ENCODE measurements at regions not wholly inside any gene's neighbourhood (a gene's known extent, or its start where the extent isn't known, plus 50 kb on each side); places are given as distances from the start of the nearest gene placed in this dataset.

GRCh38 chr5:1737790-1738405, 61.7 kb downstream of the MRPL36 start:
- peak; percentile 11 for DNase-seq (ENCODE audit: low read depth, low spot score)
- peak; percentile 99 for ATAC-seq
- Histone ChIP-seq H3K4me2 (ENCODE audit: control insufficient read depth, insufficient read depth) (no peak overlapping the region), H3K27me3 (replicated peaks in 1 of 2; ENCODE audit: control insufficient read depth in 2 of 2, insufficient read depth in 2 of 2, low read length in 1 of 2) (peaks cover 0 to 2% of the 10 kb centered on the region in 2 experiments; a peak in 1 of 4 replicates), H3K9ac (ENCODE audit: control insufficient read depth, insufficient read depth, low read length) (no peak overlapping the region), H3K9me3 (replicated peaks; ENCODE audit: control insufficient read depth, insufficient read depth, low read length) (peaks cover 2% of the 10 kb centered on the region; the same call in 1 of the 3 replicates), H2AFZ (ENCODE audit: control insufficient read depth, low read depth, low read length) (no peak overlapping the region), H3K4me1 (ENCODE audit: control insufficient read depth, insufficient read depth, low read length) (no peaks in the 10 kb centered on the region), H3K4me3 (no peak overlapping the region), H4K20me1 (ENCODE audit: control insufficient read depth, insufficient read depth) (no peaks in the 10 kb centered on the region), H3K36me3 (ENCODE audit: control insufficient read depth in 2 of 2, insufficient read depth in 2 of 2, low read length in 1 of 2) (no peaks in the 10 kb centered on the region), H3K79me2 (ENCODE audit: control insufficient read depth, insufficient read depth, low read length) (no peaks in the 10 kb centered on the region), H3K27ac (ENCODE audit: control insufficient read depth, insufficient read depth) (no peak overlapping the region)
- ChIA-PET CTCF (interaction anchor here (0.9 to 2.2 kb wide), 18 partner anchors 16 to 303 kb away, joined by 3 to 21 read pairs (median 4); partner anchors contain the start of genes MRPL36 and NDUFS6), RAD21 (ENCODE audit: unreplicated experiment) (interaction anchor here (1.3 to 1.5 kb wide), 2 partner anchors 61 to 63 kb away, joined by 5 to 6 read pairs; partner anchors contain the start of genes MRPL36 and NDUFS6), SMC1A (ENCODE audit: uncharacterized antibody, unreplicated experiment) (interaction anchor here (0.7 to 1.3 kb wide), 3 partner anchors 55 to 299 kb away, joined by 3 to 5 read pairs (median 3); no protein-coding TSS in a partner anchor), POLR2A (interaction anchor here (0.5 kb wide), 1 partner anchor 330 kb away, joined by 4 read pairs; no protein-coding TSS in a partner anchor)
- intact Hi-C loops (cut with micrococcal nuclease; ENCODE audit: unreplicated experiment) (loop anchor here (5.0 to 10.0 kb wide), 3 partner anchors 67 to 414 kb away; partner anchors contain the start of gene NDUFS6), in situ Hi-C loops (cut with MboI) (loop anchor here (5.0 kb wide), 1 partner anchor 279 kb away; no protein-coding TSS in a partner anchor)
- 31% methylated on average over 3 of the region's 3 CpGs for WGBS (ENCODE audit: insufficient coverage, insufficient replicate concordance, low lambda C conversion rate, missing lambda C conversion rate)
- FAIRE-seq: peak; percentile 71
- TF ChIP-seq MTA3 (IDR thresholded peaks at IDR 0.05; ENCODE audit: borderline replicate concordance, low read length) (no peak), ZNF207 (IDR thresholded peaks at IDR 0.05; ENCODE audit: borderline replicate concordance) (no peak), YBX1 (IDR thresholded peaks at IDR 0.05) (no peak), FOXK2 (IDR thresholded peaks at IDR 0.05) (no peak), RAD21 (IDR thresholded peaks at IDR 0.05; ENCODE audit: insufficient read depth, low read depth, low read length) (peak; percentile 71), SMC3 (IDR thresholded peaks at IDR 0.05; ENCODE audit: borderline replicate concordance, low read length) (peak; percentile 62; the same call in 1 of the 2 replicates), CTCF (IDR thresholded peaks at IDR 0.05 in 2 of 3, conservative IDR thresholded peaks at IDR 0.05 in 1 of 3; ENCODE audit: control insufficient read depth in 2 of 3, extremely low read depth in 1 of 3, insufficient read depth in 1 of 3, low read depth in 3 of 3, low read length in 3 of 3) (peak; percentile 64 to 77 (median 77); a peak in 5 of 6 replicates), TAF1 (IDR thresholded peaks at IDR 0.05; ENCODE audit: borderline replicate concordance, low read depth, low read length) (no peak)
- no TSS peak for BruUV-seq (replicated peaks)

All from GM12878 (cell line).